ENCODE measurements at regions not wholly inside any gene's neighbourhood (a gene's known extent, or its start where the extent isn't known, plus 50 kb on each side); places are given as distances from the start of the nearest gene placed in this dataset.

DNA sequence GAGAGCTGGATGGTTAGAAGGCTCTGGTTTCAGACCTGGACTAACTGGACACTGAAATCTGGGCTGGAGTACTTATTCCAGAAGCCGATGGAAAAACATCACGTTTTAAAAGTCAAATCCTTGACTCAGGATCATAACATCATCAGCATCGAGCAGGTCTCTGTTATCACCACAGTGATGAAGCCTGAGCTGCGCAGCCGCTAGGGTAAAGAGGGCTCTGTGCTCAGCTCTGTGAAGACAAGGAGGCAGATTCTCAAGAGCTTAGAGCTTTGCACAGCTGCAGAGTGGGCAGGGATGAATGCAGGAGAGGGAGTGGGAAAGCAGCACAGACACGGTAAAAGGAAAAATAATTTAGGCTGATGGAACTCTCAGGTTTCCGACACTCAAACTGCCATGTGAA, 208.8 kb upstream of the TAS2R1 start:
- no peak overlapping the region for H3K4me3 ChIP-seq (ENCODE audit: low read depth, low read length)
- H3K27me3 ChIP-seq (ENCODE audit: control insufficient read depth, insufficient read depth, low read length): no peaks in the 10 kb centered on the region
- ChIA-PET CTCF (interaction anchor here (0.7 to 1.6 kb wide), 4 partner anchors 10 to 19 kb away, joined by 3 to 7 read pairs (median 4); no protein-coding TSS in a partner anchor), POLR2A (no interaction called here)
- DNase-seq (ENCODE audit: low read depth): no peak
- no peaks in the 10 kb centered on the region for H3K36me3 ChIP-seq (ENCODE audit: control insufficient read depth, insufficient read depth, low read length)
- TF ChIP-seq, protein P1, sequence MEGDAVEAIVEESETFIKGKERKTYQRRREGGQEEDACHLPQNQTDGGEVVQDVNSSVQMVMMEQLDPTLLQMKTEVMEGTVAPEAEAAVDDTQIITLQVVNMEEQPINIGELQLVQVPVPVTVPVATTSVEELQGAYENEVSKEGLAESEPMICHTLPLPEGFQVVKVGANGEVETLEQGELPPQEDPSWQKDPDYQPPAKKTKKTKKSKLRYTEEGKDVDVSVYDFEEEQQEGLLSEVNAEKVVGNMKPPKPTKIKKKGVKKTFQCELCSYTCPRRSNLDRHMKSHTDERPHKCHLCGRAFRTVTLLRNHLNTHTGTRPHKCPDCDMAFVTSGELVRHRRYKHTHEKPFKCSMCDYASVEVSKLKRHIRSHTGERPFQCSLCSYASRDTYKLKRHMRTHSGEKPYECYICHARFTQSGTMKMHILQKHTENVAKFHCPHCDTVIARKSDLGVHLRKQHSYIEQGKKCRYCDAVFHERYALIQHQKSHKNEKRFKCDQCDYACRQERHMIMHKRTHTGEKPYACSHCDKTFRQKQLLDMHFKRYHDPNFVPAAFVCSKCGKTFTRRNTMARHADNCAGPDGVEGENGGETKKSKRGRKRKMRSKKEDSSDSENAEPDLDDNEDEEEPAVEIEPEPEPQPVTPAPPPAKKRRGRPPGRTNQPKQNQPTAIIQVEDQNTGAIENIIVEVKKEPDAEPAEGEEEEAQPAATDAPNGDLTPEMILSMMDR (IDR thresholded peaks at IDR 0.05; ENCODE audit: insufficient read depth, low read depth, low read length): no peak

DNA sequence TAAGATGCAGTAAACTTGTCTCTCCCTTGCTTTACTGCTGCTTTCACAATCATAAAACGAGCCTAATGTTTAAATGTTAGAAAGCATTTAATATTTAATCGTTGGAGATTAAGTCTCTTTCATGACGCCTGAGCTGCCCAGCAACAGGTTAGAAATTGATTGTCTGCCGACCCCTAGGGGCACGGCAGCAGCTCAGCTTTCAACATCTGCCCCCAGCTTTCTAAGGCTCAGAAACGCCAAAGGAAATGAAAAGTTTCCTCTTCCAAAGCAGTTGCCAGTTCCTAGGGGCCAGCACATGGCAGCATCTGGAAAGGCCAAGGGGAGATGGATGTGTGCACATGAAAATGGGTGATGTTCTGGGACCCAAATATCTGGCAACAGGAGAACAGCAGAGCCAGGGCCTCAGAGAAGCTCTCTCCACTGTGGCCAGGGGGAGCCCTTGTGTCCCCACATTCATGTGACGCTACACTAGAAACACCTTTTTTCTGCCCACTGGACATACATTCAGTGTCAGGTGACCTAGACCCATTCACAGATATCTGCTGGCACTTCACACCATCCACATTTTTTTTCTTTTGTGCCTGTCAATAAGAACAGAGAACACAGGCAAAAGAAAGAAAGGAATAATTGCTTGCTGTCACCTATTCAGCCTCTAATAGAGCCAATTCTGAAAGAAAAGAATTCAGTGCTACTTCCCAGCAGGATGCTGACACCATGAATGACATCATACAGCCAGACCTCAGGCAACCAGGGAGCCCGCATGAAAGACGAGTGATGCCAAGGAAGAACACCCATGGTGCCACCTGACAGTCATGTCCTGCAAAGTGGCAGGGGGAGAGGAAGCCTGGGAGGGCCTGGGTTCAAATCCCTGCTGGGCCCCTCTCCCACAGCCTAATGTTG, 205.0 kb upstream of the TAS2R1 start:
- H3K27me3 ChIP-seq (ENCODE audit: control insufficient read depth, insufficient read depth, low read length): no peaks in the 10 kb centered on the region
- ChIA-PET CTCF (interaction anchor here (1.1 to 2.1 kb wide), 3 partner anchors 8 to 283 kb away, joined by 3 to 5 read pairs (median 3); no protein-coding TSS in a partner anchor), POLR2A (no interaction called here)
- no peaks in the 10 kb centered on the region for H3K36me3 ChIP-seq (ENCODE audit: control insufficient read depth, insufficient read depth, low read length)
- H3K4me3 ChIP-seq (ENCODE audit: low read depth, low read length): no peak overlapping the region
- no peak for DNase-seq (ENCODE audit: low read depth)
- TF ChIP-seq, protein P1 (IDR thresholded peaks at IDR 0.05; ENCODE audit: insufficient read depth, low read depth, low read length): 0 out of 2 replicates have a peak, but pooled peaks have one; percentile 19

DNA sequence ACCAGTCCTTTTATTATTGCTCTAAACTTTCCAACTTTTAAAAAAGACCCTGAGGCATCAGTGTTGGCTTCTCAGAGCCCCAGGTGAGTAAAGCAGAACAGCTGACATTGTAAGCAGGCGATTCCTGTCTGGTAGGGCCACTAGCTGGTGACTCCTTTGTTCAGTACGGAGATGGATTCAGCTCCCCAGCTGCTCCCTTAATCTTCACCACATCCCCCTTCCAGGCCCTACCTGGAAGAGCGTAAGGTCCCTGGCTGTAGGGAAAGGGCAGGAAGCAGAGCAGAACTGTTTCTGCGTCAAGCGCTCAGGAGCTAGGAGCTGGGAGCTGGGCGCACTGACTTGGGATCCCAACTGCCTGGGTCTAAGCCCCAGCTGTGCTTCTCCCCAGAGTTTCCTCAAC, 203.7 kb upstream of the TAS2R1 start:
- Histone ChIP-seq H3K4me3 (ENCODE audit: low read depth, low read length) (no peak overlapping the region), H3K27me3 (ENCODE audit: control insufficient read depth, insufficient read depth, low read length) (no peaks in the 10 kb centered on the region), H3K36me3 (ENCODE audit: control insufficient read depth, insufficient read depth, low read length) (no peaks in the 10 kb centered on the region)
- POLR2A ChIA-PET: interaction anchor here (0.7 kb wide), 1 partner anchor 305 kb away, joined by 5 read pairs; no protein-coding TSS in a partner anchor
- no peak for DNase-seq (ENCODE audit: low read depth)
- TF ChIP-seq, protein P1 (IDR thresholded peaks at IDR 0.05; ENCODE audit: insufficient read depth, low read depth, low read length): no peak
- CTCF ChIA-PET: interaction anchor here (1.1 to 2.1 kb wide), 3 partner anchors 9 to 16 kb away, joined by 3 to 5 read pairs (median 4); no protein-coding TSS in a partner anchor

DNA sequence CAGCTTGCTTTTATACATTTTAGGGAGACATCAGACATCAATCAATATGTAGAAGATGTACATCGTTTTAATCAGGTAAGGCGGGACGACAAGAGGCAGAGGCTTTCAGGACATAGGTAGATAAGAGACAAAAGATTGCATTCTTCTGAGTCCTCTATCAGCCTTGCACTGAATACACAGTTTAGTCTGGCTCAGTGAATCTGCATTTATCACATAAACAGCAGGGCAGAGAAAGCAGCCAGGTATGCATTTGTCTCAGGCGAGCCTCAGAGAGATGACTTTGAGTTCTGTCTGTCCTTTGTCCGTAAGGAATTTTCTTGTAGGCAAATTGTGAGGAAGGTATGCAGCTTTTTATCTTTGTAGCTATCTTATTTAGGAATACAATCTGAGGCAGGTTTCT, 202.8 kb upstream of the TAS2R1 start:
- H3K27me3 ChIP-seq (ENCODE audit: control insufficient read depth, insufficient read depth, low read length): no peaks in the 10 kb centered on the region
- TF ChIP-seq, protein P1 (IDR thresholded peaks at IDR 0.05; ENCODE audit: insufficient read depth, low read depth, low read length): no peak
- ChIA-PET POLR2A (no interaction called here), CTCF (interaction anchor here (1.1 kb wide), 1 partner anchor 12 kb away, joined by 4 read pairs; no protein-coding TSS in a partner anchor)
- H3K4me3 ChIP-seq (ENCODE audit: low read depth, low read length): no peak overlapping the region
- no peaks in the 10 kb centered on the region for H3K36me3 ChIP-seq (ENCODE audit: control insufficient read depth, insufficient read depth, low read length)
- no peak for DNase-seq (ENCODE audit: low read depth)

DNA sequence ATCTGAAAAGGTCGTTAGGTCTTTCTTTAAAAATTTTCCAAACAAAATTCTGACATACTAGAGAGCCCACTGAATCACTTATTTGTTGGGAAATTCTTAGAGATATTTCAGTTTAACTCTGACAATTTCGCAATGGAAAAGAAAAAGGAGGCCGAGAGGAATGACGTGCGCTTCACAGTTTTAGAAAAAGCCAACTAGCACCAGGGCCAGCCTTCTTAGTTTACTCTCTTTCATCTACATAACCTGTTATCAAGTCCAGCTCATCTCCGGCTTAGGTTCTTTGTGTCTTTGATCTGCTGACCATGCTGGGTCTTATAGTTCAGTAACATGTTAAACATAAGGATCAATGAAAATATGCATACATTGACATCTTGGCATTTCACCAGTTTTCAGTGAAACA, 201.7 kb upstream of the TAS2R1 start:
- TF ChIP-seq, protein P1 (IDR thresholded peaks at IDR 0.05; ENCODE audit: insufficient read depth, low read depth, low read length): no peak
- H3K27me3 ChIP-seq (ENCODE audit: control insufficient read depth, insufficient read depth, low read length): no peaks in the 10 kb centered on the region
- CTCF ChIA-PET: no interaction called here
- H3K4me3 ChIP-seq (ENCODE audit: low read depth, low read length): no peak overlapping the region
- POLR2A ChIA-PET: no interaction called here
- no peak for DNase-seq (ENCODE audit: low read depth)
- H3K36me3 ChIP-seq (ENCODE audit: control insufficient read depth, insufficient read depth, low read length): no peaks in the 10 kb centered on the region
